ENCODE measurements at regions not wholly inside any gene's neighbourhood (a gene's known extent, or its start where the extent isn't known, plus 50 kb on each side); places are given as distances from the start of the nearest gene placed in this dataset.

DNA sequence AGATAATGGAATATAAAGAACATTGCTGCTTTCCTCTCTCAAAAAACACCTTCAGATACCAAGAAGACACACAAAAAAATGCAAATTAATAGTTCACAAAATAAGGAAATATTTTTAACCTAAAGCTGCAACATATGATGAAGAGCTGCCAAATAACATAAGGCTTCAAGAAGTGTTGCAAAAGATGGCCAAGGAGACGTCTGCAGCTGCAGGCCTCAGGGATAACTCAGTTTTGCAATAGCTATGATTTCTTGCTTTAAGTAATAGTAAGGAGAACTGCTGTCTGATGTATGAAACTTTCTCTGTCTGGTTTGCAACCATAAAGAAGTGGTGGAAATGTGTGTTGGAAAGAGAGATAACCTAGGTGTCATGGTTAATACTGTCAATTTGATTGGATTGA, 1237.5 kb downstream of the MRPL39 start:
- DNase-seq (ENCODE audit: low read depth in 2 of 2) = no peak

DNA sequence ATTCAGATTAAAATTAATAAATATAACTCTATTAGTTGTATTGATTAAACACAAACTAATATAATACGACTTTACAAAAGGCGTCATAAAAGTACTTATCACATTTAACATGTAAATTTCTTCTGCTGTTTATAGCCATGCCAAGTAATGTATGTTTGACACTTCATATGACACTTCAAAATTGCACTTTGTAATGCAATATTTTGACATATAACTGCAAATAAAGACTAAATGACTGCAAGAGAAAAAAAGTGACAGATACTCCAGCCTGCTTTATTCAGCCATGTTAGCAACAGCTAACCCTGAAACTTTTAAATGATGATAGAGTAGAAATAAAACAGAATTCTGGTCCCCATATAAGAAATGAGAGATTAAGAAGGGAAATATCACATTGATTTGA, 1238.0 kb downstream of the MRPL39 start:
- DNase-seq (ENCODE audit: low read depth in 2 of 2) = no peak

DNA sequence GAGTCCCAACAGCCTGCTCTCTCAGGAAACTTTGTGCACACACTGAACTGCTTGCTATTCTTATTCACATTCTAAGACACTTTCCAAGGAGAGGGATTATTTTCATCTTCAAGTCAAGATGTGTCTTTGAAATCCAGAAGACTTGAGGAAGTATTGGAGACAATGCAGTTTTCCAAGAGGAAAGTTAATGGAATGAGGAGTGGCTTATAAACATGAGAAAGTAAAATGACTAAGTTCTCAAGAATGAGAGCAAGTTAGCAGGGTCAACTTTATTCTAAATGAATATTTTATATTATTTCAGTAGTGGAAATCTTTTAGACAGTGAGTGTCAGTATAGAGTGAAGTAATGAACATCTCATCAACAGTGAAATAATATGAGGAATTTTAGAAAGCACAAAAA, 1239.3 kb downstream of the MRPL39 start:
- DNase-seq (ENCODE audit: low read depth in 2 of 2) = no peak

DNA sequence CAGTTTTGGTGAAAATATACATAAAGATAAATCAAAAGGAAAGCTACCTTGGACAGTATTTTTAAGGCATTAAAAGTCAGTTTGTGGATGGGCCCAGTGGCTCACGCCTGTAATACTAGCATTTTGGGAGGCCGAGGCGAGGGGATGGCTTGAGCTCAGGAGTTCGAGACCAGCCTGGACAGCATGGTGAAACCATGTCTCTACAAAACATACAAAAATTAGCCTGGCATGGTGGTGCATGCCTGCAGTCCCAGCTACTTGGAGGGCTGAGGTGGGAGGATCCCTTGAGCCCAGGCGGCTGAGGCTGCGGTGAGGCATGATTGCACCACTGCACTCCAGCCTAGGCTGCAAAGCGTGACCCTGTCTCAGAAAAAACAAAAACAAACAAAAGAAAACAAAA, 1253.8 kb downstream of the MRPL39 start:
- no peak for DNase-seq (ENCODE audit: low read depth in 2 of 2)

DNA sequence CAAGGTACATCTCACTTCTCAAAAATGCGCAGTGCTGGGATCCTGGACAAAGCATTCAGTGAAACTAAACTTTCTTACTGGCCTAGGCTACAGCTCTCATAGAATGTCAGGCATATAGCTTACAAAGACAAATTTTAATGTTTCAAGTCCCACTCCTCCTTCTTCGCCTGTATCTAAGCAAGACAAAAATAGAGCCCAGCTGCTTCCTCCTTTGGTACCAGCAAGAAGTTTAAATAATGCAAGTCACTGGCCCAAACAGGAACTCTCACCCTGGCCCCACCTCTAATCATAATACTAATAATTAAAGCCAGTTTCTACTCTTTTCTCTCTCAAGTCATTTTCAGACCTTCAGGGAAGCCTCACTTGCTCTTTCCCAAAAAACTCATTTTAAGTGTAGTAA, 1267.9 kb downstream of the MRPL39 start:
- no peak for DNase-seq (ENCODE audit: low read depth in 2 of 2)

DNA sequence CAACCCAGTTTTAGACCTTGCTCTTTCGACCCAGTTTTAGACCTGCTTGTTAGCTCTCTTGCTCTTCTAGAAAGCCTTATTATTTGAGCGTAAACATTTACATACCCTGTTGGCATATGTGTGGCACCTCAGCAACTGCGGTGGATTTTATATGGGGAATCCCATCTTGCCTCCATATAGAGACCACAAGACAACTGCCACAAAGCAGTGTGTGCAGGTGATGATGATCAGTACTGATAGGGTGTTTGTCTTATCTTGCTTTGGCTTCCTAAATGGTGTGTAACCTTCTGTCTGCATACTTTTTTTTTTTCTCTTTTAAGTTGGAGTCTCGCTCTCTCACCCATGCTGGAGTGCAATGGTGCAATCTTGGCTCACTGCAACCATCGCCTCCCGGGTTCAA, 1270.8 kb downstream of the MRPL39 start:
- DNase-seq (ENCODE audit: low read depth in 2 of 2) = no peak

DNA sequence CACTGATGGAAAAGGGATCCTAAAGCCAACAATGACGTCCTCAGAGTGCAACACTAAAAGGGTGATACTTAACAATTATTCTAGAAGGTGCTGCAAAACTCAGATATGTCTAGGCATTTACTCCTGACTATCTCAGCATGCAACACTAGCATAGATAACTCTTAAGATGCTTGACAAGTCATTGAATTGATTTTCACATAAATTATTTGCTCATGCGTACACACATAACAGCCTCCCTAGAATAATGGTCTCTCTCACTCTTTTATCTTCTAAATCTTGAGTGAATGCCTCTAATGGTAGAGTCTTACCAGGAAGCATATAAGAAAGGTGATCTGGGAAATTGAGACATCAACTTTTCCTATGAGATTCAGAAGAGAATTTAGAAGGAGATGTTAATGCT, 1283.7 kb downstream of the MRPL39 start:
- no peak for DNase-seq (ENCODE audit: low read depth in 2 of 2)

DNA sequence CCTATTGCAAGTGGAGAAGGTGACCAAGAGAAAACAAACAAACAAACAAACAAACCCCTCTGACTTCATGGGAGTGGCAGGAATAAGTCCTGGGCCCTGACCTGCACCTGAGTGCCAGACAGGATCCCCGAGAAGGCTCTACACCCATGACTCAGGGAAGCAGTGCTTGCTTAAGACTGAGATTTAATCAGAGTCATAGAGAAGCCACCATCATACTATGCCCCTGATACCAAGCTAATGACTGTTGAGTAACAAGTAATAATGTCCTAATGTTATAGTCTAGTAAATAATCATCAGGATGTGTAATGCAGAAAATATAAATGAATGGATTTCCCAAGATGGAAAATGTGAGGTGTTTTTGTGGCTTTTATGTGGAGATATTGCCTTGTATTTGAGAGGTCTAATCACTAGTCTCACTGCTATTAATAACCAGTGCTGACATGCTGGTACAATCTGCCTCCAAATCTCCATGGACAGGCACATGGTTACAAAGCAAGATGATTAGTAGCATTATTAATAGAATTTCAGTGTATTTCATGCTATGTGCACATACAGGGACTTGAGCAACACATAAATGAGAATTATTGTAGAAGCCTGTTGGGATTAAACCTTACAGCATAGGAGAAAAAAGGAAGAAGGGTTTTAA, 1290.9 kb downstream of the MRPL39 start:
- no peak for DNase-seq (ENCODE audit: low read depth in 2 of 2)

DNA sequence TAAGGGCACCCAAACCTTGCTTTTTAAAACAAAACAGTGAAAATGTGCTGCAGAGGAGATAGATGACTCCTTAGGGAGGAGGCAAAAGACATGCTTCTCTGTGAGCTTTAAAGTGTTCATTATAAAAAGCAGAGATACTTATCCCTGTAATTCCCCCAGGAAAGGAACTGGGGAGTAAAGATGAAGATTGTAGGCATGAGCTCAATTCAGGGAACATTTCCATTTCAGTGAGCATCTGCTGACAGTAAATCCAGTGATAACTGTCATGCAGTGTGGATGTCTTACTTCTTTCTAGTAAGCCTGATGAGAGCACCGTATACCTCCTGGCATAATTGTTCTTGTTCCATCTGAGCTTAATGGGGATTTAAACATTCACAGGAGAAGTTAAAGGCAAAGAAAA, 1296.5 kb downstream of the MRPL39 start:
- no peak for DNase-seq (ENCODE audit: low read depth in 2 of 2)

DNA sequence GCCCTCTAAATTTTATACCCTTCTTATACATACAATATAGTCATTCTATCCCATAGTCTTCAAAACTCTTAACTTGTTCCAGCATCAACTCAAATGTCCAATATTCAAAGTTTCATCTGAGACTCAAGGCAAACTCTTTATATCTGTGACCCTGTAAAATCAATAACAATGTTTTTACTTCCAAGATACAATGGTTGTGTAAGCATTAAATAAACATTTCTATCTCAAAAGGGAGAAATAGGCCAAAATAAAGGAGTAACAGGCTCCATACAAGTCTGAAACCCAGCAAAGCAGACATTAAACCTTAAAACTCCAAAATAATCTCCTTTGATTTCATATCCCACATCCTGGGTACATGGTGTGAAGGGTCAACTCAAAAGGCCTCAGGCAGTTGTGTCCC, 1299.1 kb downstream of the MRPL39 start:
- no peak for DNase-seq (ENCODE audit: low read depth in 2 of 2)

DNA sequence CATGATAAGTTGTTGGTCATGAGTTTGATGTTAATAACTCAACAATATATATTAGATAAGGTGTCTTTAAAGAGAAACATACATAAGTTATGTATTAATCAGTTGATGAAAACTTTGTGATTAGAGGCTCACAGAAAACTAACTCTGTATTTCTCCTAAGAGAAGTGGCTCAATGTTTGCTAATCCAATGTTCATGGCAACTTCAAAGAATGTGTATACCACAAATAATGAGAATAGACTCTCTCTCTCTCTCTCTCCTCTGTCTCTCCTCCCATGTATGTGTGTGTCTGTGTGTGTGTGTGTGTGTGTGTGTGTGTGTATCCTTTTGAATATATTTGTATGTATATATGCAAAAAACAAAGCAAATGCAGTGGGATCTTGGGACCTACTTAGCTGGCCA, 1304.9 kb downstream of the MRPL39 start:
- DNase-seq (ENCODE audit: low read depth in 2 of 2) = no peak

DNA sequence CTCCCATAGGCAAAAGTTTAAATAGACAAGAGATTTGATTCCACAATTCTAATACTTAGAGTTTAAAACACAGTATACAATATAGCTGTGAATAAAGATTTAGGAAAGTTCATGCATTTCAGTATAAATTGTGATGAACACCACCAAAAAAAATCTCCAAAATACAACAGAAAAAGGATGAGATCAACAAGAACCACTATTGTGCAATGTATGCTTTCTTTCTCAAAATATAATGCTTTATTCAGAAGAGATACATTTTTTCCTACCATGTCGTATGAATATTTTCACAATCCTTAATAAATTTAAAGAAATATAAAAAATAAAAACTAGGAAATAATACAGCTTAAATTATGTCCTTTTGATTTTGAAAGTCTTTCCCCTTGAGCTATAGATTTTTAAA, 1309.2 kb downstream of the MRPL39 start:
- no peak for DNase-seq (ENCODE audit: low read depth in 2 of 2)

DNA sequence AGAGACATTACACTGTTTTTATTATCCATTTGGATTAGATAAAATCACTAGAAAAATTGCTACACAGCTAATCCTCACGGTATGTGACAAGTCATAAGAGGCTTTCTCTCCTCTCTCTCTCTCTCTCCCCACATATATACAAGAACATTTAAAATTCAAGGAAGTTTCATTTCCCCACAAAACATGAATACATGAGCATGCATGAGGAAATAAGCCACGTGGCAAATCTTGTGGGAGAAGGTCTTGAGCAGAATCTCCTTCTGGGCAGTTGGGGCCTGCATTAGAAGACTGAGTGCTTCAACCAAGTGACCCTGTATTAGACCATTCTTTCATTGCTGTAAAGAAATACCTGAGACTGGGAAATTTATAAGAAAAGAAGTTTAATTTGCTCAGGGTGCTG, 1313.1 kb downstream of the MRPL39 start:
- no peak for DNase-seq (ENCODE audit: low read depth in 2 of 2)

DNA sequence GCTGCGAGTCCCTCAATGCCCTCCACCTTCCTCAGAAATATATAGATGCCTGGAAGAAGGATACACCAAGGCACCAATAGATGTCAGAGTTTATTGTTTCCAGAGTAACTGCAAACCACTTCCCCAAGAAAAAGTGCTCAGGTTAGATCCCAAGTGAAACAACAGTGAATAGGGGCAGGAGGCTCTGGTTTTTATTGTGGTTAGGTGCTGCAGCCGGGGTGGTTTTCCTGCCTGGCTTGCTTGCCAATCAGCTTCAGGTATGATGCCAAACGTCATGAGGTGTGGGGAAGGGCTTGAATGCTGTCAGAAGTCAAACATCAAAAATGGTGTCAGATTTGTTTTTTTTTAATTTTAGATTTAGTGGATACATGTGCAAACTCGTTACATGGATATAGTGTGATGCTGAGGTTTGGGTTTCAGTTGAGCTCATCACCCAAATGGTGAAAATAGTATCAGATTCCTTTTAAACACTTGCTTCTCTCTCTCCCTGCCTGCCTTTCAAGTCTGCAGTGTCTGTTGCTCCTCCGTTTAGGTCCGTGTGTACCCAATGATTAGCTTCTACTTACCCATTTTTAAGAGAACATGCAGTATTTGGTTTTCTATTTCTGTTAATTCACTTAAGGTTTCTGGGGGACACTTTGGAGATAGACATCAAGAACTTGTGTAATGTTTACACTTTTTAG, 1317.0 kb downstream of the MRPL39 start:
- no peak for DNase-seq (ENCODE audit: low read depth in 2 of 2)

DNA sequence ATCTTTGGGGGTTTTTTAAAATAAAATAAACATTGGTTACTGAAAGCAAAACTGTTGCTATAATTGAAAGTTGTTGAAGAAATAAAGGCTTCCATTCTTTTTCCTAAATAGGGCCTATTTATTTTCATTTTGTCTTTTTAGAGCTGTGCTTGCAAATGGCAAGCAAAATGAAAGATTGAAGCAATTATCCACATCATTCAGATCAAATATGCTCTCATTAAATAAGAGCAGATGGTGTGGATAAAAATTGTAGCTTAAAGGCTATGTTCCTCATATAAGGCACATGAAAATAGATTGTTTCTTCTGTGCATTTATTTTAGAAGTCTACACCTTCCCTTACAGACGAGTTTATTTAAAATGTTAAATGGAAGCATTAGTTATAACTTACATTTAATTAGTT, 1317.7 kb downstream of the MRPL39 start:
- no peak for DNase-seq (ENCODE audit: low read depth in 2 of 2)

DNA sequence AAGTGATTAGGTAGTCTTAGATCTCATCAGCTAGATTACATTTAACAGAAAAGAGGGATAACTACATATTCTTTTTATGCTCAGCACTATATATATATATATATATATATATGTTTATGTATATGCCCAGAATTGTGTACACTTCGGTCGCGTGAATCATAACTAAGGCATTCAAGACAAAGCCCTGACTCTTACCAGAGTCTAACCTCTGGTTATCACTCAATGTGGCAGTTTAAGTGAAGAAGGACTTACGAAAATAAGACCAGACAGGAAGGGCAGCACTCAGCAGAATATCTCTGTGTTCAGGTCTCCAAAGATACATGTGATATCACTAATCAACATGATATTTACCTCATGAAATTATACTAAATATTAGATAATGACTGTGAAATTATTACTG, 1326.7 kb downstream of the MRPL39 start:
- no peak for DNase-seq (ENCODE audit: low read depth in 2 of 2)

DNA sequence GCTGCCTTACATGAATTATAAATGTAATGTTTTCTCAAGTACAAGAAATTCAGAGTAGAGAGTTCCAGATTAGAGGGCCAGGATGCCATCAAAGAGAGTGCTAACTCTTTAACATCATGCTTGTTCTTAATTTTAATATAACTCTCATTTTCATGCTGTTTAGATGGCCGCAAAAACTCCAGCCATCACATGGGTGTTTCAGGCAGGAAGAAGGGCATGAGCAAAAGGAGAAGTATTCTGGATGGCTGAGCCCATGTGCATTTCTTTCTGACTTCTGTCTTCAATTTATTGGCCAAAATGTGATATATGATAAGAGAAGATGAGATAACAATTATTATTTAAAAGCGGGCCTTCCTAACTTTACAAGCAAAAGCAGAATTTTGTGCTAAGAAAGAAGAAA, 1328.6 kb downstream of the MRPL39 start:
- DNase-seq (ENCODE audit: low read depth in 2 of 2) = no peak

DNA sequence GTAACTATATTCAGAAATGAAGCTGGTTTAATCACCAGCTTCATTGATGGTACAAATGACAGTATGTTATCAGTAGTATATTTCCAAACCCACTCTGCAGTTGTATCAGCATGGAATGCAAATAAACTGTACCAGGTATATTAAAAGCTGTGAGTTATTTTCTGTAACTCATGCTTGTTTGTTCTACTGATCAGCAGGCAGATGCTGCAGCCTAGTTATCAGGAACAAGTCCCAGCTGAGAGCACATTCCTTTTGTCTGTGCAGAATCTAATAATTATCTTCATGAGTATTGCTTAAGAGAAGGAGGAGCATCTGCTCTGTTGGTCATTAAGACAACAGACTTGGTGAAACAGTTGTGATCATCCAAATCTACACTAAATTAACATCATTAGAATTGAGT, 1331.1 kb downstream of the MRPL39 start:
- no peak for DNase-seq (ENCODE audit: low read depth in 2 of 2)

DNA sequence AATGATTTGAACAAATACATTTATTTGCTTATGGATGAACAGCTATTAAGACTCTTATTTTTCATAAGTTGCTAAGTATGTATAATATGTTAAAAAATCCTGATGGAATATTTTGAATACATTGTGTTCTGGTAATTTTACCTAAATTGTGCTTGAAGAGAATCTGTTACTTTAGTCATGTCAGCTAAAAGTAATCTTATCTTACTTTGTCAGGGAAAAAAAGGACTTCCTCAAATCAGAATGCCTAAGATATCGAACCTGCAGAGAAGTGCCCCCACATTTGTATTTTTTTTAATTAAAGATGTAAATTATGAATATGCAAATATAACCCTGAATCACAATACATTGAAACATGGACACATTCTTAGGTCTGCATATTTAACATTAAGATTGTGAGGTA, 1331.7 kb downstream of the MRPL39 start:
- DNase-seq (ENCODE audit: low read depth in 2 of 2) = no peak

DNA sequence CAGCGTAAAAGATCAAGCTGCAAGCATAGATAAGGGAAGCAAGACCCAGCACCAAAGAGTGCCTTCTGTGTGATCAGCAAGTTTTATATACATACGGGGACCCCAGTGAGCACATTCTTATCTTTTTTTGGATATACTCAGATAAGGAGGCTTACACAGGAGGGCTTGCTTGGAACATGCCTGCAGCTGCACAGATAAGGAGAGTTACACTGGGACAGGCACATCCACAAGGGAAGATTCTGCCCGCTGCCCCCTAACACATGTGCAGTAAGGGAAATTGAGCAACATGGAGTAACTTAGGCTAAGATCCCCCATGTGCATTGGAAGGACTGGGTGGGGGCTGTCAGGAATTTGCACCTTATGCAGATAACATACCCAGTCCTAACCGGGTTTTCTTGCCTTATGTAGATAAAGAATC, 1334.8 kb downstream of the MRPL39 start:
- DNase-seq (ENCODE audit: low read depth in 2 of 2) = no peak

DNA sequence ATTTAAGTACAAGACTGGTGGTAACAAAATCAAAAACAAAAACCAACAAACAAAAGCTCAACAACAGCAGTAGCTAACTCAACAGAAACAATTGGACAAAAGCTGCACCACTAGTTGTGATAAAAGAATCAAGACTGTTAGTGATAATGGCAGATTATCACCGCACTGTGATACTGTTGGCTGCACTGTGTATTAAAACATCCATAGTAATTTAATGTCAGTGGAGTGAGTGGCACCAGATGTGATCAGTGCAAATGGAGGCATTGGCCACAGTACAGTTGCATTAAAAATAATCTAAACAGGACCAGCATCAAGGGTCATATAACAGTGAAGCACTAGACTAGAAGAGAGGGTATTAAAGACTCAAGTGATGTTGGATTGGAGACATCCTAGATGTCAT, 1341.3 kb downstream of the MRPL39 start:
- no peak for DNase-seq (ENCODE audit: low read depth in 2 of 2)

DNA sequence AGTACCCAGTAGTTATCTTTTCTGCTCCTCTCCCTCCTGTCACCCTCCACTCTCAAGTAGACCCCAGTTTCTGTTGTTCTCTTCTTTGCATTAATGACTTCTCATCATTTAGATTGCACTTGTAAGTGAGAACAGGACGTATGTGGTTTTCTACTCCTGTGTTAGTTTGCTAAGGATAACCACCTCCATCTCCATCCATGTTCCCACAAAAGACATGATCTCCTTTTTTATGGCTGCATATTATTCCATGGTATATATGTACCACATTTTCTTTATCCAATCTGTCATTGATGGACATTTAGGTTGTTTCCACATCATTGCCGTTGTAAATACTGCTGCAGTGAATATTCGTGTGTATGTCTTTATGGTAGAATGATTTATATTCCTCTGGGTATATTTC, 1346.5 kb downstream of the MRPL39 start:
- no peak for DNase-seq (ENCODE audit: low read depth in 2 of 2)

DNA sequence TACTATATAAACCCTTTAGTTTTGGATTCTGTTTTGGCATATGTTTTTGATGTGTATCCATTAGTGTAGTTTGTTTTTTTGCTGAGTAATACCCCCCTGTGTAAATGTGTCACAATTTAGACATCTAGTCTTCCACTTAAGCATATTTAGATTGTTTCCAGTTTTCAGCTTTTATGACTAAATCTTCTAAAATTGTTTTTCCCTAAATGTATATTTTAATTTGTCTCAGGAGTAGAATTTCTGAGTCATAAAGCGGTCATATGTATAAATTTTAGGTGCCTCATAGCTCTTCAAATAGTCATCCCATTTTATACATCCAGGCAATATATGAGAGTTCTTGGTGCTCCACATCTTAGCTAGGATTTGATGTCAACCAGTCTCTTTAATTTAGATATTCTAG, 1348.0 kb downstream of the MRPL39 start:
- no peak for DNase-seq (ENCODE audit: low read depth in 2 of 2)

DNA sequence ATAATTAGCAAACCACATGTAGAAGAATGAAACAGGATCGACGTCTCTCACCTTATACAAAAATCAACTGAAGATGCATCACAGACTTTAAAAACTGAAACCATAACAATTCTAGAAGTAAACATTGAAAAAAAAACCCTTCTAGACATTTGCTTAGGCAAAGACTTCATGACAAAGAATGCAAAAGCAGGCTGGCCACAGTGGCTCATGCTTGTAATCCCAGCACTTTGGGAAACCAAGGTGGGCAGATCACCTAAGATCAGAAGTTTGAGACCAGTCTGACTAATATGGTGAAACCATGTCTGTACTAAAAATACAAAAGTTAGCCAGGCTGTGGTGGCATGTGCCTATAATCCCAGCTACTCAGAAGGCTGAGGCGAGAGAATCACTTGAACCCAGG, 1351.7 kb downstream of the MRPL39 start:
- DNase-seq (ENCODE audit: low read depth in 2 of 2) = no peak
